AG04450 (cell line): ENCODE measurements at regions not wholly inside any gene's neighbourhood (a gene's known extent, or its start where the extent isn't known, plus 50 kb on each side); places are given as distances from the start of the nearest gene placed in this dataset.

Source experiments
- CTCF ChIA-PET: fragments of 300-600, 350-600 bp; formaldehyde crosslinking; extraction: SDS; loops from one replicate; lab custom pipeline; 2022; ENCODE audit warnings: antibody characterized with exemption, inconsistent platforms; lab: Charles Lee
- POLR2A ChIA-PET: fragments of 350-600 bp; formaldehyde crosslinking; extraction: SDS; loops from one replicate; lab custom pipeline; 2021; ENCODE audit warnings: antibody characterized with exemption, inconsistent platforms; lab: Yijun Ruan, JAX
- DNase-seq: peaks from one replicate; pipeline ENCODE4 v3.0.0-alpha.2; 2011; ENCODE audit warnings: low read depth, low spot score
- H3K27ac ChIP-seq: one replicate; pipeline ENCODE4 v1.5.1; 2012; ENCODE audit warnings: low read depth, low read length, control low read depth
- H3K27me3 ChIP-seq: one replicate; pipeline ENCODE4 v1.6.0; 2012; ENCODE audit warnings: low read length; ENCODE audit not compliant: control insufficient read depth, insufficient read depth
- H3K4me3 ChIP-seq: 2 replicates; pipeline ENCODE4 v1.5.1; 2011; ENCODE audit warnings: mild to moderate bottlenecking, low read depth, low read length, control low read depth
- H3K9me3 ChIP-seq: 2 replicates; pipeline ENCODE4 v1.5.1; 2012; ENCODE audit warnings: low read length; ENCODE audit not compliant: control insufficient read depth, insufficient read depth
- TF ChIP-seq, protein P1 (sequence below): IDR thresholded peaks from 2 replicates; pipeline ENCODE4 v1.5.1; 2011; ENCODE audit warnings: low read depth, low read length, control low read depth, inconsistent platforms

DNA sequence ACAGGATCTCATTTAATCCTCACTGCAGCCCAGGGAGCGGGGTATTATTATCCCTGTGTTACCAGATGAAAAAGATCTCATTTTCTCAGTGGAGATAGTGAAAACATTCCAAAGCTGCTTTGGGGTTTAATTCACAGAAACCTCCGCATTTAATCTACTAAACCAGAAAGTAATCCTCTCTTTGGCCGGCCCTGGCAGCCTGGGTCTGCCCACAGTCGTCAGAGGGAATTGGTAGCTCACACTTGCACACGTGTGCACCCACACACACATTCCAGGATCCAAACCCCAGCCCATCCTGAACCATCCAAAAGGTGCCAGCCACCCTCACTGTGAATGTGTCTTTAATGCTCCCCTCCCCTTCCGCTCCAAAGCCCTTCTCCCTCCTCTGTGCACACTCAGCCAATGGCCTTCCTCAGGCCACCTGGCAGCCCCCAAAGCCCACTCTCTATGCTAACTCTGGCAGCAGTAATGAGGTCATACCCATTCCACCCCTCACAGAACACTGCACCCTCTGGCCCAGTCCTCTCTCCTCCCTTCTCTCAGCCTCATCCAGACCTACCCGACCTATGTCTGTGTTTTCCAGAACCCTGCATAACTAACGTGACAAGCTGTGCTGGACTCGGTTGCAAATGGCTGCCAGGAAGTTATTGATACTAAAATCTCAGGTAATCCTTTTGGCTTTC is 466.2 kb downstream of the SOX6 start:
- POLR2A ChIA-PET = interaction anchor here (1.3 kb wide), 1 partner anchor 240 kb away, joined by 3 read pairs; no protein-coding TSS in a partner anchor
- TF ChIP-seq, protein P1, sequence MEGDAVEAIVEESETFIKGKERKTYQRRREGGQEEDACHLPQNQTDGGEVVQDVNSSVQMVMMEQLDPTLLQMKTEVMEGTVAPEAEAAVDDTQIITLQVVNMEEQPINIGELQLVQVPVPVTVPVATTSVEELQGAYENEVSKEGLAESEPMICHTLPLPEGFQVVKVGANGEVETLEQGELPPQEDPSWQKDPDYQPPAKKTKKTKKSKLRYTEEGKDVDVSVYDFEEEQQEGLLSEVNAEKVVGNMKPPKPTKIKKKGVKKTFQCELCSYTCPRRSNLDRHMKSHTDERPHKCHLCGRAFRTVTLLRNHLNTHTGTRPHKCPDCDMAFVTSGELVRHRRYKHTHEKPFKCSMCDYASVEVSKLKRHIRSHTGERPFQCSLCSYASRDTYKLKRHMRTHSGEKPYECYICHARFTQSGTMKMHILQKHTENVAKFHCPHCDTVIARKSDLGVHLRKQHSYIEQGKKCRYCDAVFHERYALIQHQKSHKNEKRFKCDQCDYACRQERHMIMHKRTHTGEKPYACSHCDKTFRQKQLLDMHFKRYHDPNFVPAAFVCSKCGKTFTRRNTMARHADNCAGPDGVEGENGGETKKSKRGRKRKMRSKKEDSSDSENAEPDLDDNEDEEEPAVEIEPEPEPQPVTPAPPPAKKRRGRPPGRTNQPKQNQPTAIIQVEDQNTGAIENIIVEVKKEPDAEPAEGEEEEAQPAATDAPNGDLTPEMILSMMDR = no peak
- Histone ChIP-seq H3K27me3 (peaks cover 4% of the 10 kb centered on the region), H3K4me3 (no peak overlapping the region), H3K9me3 (no peaks in the 10 kb centered on the region), H3K27ac (peak overlapping the region; percentile 31)
- DNase-seq = peak; percentile 4
- CTCF ChIA-PET = interaction anchor here (0.6 to 1.6 kb wide), 4 partner anchors 48 to 724 kb away, joined by 3 to 7 read pairs (median 3); no protein-coding TSS in a partner anchor

DNA sequence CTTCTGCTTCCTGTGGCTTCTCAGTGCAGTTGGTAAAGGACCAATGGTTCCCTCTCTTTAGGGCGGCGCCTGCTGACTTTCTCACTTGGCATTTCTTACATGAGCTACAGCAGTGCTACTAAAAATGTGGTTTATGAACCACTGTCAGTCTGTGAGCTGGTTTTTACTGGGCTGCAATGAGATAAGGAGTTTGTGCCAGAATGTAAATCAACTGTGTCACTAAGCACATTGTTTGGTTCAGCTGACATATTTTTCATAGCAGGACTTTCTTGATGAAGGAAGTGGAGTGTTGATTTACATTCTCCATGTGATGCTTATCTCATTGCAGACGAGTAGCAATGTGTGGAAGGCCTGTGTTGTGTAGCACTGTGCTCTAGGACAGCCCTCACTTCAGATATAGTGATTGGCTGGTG is 463.3 kb downstream of the SOX6 start:
- H3K4me3 ChIP-seq = no peak overlapping the region
- H3K27me3 ChIP-seq = peaks cover 4% of the 10 kb centered on the region
- TF ChIP-seq, protein P1 = no peak
- CTCF ChIA-PET = no interaction called here
- peak; percentile 38 for DNase-seq
- no peaks in the 10 kb centered on the region for H3K9me3 ChIP-seq
- H3K27ac ChIP-seq = no peak overlapping the region
- POLR2A ChIA-PET = interaction anchor here (0.7 to 0.9 kb wide), 3 partner anchors 28 to 561 kb away, joined by 3 read pairs; no protein-coding TSS in a partner anchor

DNA sequence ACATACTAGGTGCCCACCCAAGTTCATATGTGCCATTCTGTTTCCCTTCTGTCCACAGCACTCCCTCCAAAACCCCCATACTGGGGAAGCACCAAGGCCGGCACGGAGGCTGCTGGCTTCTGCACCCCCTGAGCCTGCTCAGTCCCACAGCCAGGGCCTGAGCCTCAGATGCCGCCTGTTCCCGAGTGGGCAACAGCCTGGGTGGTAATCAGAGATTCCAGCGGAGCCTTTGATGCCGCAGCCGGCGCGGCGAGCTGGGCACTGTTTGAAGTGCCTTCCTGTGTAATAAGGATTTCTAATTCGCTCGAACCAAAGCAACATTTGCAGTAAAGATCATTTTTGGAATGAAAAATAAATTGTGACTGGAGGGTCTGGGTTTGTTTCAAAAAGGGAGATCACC is 460.3 kb downstream of the SOX6 start:
- H3K9me3 ChIP-seq = no peaks in the 10 kb centered on the region
- TF ChIP-seq, protein P1 = no peak
- DNase-seq = no peak
- CTCF ChIA-PET = interaction anchor here (1.8 kb wide), 1 partner anchor 718 kb away, joined by 5 read pairs; no protein-coding TSS in a partner anchor
- no peaks in the 10 kb centered on the region for H3K27me3 ChIP-seq
- POLR2A ChIA-PET = no interaction called here
- H3K4me3 ChIP-seq = no peak overlapping the region
- H3K27ac ChIP-seq = no peak overlapping the region

GRCh38 chr11:15896530-15896929 is 459.8 kb downstream of the SOX6 start:
- POLR2A ChIA-PET = no interaction called here

More at GRCh38 chr11:15896530-15896929, 459.8 kb downstream of the SOX6 start:
- Histone ChIP-seq H3K27me3 (no peaks in the 10 kb centered on the region), H3K9me3 (no peaks in the 10 kb centered on the region), H3K27ac (no peak overlapping the region), H3K4me3 (no peak overlapping the region)
- CTCF ChIA-PET = interaction anchor here (1.8 kb wide), 1 partner anchor 717 kb away, joined by 5 read pairs; no protein-coding TSS in a partner anchor
- TF ChIP-seq, protein P1 = no peak
- DNase-seq = no peak
